ENCODE measurements at regions not wholly inside any gene's neighbourhood (a gene's known extent, or its start where the extent isn't known, plus 50 kb on each side); places are given as distances from the start of the nearest gene placed in this dataset.

DNA sequence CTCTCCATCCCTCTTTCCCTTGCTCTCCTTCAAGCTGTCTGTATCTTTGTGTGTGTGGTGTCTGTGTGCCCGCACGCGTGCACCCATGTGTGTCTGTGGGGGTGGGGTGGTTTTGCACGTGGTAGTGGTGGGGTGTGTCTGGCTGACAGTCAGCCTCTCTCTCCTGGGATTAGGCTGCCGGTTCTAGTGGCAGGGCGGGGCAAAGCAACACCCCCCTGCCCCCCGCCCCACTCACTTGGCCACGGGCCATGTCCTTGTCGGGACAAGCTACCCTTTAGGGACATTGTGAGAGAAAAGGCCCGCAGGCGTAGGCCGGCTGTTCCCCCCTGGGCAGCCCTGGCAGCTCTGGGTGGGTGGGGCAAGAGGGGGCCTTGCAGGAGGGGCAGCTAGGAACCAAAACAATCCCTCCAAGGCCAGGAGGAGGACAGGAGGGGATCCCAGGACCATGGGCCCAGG is 182.6 kb downstream of the ALG10 start:
- ChIA-PET POLR2A (no interaction called here), CTCF (no interaction called here)
- no peak for DNase-seq
- no peaks in the 10 kb centered on the region for H3K4me1 Mint-ChIP-seq (ENCODE audit: low read depth)
- no peaks in the 10 kb centered on the region for H3K27me3 Mint-ChIP-seq
- H3K4me3 Mint-ChIP-seq: no peak overlapping the region
- no peaks in the 10 kb centered on the region for H3K9me3 Mint-ChIP-seq
- intact Hi-C loops (cut with micrococcal nuclease): no loop called here
- no peak overlapping the region for H3K27ac Mint-ChIP-seq
- no peaks in the 10 kb centered on the region for H3K36me3 Mint-ChIP-seq

DNA sequence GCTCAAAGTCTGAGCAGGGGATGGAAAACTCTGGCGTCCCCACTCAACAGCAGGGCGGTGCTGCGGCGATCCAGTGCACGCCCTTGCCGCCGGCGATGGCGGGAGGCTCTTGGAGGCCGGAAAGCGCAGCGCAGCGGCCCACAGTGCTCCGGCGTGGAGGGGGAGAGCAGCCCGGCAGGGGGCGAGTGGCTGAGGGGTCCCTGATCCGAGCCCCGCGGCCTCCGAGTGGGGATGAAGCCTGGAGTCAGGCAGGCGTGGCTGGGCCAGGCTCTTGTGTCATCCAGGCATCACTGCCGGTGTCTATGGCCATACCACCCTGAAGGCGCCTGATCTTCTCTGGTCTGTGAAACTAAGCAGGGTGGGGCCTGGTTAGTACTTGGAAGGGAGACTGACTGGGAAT is 183.1 kb downstream of the ALG10 start:
- intact Hi-C loops (cut with micrococcal nuclease): no loop called here
- no peak overlapping the region for H3K4me3 Mint-ChIP-seq

DNA sequence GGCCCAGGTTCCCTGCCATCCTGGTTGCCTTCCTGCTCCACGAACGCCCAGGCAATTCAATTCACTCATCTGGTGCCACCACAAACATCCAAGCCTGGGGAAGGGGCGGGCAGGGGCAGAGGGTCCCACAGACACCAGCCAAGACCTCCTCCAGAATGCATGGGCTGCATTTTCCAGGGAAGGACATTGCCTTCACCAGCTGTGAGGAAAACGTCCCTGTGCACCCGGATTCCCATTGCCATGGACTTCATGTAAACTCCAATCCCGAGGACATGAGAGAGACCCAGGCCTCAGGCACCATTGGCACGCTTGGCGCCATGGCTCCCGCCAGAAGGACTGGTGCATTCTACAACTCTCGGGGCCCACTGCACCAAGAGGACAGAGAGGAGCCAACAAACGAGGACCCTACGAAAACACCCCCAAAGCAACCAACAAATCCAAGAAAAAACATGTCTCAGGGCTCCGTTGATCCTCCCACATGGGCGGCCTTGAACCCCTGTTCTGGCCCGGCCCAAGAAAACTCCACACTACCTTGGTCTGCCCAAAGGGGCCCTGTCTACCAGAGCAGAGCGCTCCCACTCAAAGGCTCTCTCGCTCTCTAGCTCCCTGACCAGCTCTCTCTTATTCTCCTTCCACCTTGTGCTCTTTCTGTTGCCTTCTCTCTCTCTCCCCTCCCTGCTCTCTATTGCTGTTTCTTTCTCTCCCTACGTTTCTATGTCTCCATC is 183.9 kb downstream of the ALG10 start:
- no peak overlapping the region for H3K27ac Mint-ChIP-seq
- POLR2A ChIA-PET: no interaction called here
- H3K36me3 Mint-ChIP-seq: no peaks in the 10 kb centered on the region
- H3K27me3 Mint-ChIP-seq: no peaks in the 10 kb centered on the region
- intact Hi-C loops (cut with micrococcal nuclease): no loop called here
- H3K9me3 Mint-ChIP-seq: no peaks in the 10 kb centered on the region
- no peak overlapping the region for H3K4me3 Mint-ChIP-seq
- no peak for DNase-seq
- no peaks in the 10 kb centered on the region for H3K4me1 Mint-ChIP-seq (ENCODE audit: low read depth)
- CTCF ChIA-PET: no interaction called here

More for the DNA sequence above, 183.1 kb downstream of the ALG10 start:
- H3K27me3 Mint-ChIP-seq: no peaks in the 10 kb centered on the region
- H3K36me3 Mint-ChIP-seq: no peaks in the 10 kb centered on the region
- DNase-seq: no peak
- POLR2A ChIA-PET: no interaction called here
- no peak overlapping the region for H3K27ac Mint-ChIP-seq
- CTCF ChIA-PET: no interaction called here
- H3K9me3 Mint-ChIP-seq: no peaks in the 10 kb centered on the region
- no peaks in the 10 kb centered on the region for H3K4me1 Mint-ChIP-seq (ENCODE audit: low read depth)

DNA sequence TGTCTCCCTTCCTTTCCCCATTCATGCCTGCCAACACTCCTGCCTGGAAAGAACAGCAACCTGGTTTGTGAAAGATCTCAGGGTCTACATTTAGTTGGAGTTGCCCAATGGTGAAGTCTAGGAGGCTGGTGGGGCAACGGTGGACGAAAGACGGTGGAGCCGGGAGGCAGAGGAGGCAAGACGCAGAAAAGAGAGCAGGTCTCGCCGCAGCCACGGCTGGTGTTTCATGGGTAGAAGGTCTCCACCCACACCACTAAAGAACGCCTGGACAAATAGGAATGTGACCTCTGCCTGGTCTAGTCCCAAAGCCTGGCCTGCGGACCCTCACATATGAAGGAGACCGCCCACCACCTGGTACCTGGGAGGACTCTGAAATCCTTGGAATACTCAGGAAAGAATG is 185.6 kb downstream of the ALG10 start:
- intact Hi-C loops (cut with micrococcal nuclease): no loop called here
- Mint-ChIP-seq H3K27ac (no peak overlapping the region), H3K9me3 (no peaks in the 10 kb centered on the region), H3K4me1 (ENCODE audit: low read depth) (no peaks in the 10 kb centered on the region), H3K27me3 (no peaks in the 10 kb centered on the region), H3K4me3 (no peak overlapping the region), H3K36me3 (no peaks in the 10 kb centered on the region)
- ChIA-PET POLR2A (no interaction called here), CTCF (no interaction called here)
- DNase-seq: no peak

DNA sequence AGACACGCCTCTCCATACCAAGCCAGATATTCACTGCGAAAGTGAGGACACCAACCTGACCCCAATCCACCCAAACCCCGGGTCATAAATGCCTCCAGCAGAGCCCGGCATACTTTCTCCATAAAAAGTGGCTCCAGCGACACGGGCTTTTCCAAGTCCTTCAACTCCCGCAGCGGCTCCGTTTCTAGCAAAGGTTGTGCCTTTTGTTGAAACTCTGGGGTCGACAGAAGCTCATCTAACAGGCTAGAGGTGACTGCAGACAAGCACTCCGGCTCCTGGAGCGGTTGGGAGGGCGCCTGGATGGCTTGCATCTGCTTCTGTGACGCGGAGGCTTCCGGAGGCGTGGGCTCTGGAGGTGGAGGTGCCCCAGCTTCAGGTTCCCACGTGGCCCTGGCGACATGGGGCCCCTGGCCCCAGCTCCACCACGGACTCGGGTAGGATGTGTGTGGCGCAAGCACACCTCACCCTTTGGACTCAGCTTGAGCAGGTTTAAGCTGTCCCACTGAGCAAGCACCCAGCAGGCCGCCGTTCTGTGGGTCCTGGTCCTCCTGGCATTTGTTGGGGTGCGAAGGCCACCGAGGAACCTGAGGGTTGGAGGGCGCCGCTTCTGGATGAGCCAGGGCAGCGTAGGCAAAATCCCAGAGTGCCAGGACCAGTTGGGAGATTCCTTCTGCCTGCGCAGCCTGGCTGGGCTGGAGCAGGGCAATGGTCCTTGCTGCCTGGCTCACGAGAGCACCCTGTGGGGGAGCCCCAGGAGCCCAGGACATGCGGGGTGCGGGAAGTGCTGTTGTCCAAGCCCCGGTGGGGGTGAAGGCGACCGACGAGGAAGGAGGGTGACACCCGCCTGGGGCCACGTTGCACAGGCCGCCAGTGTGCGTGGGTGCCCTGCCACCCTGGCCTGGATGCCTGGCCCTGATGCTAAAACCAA is 186.3 kb downstream of the ALG10 start:
- no peak for DNase-seq
- Mint-ChIP-seq H3K4me1 (ENCODE audit: low read depth) (no peaks in the 10 kb centered on the region), H3K27me3 (no peaks in the 10 kb centered on the region), H3K36me3 (no peaks in the 10 kb centered on the region), H3K4me3 (no peak overlapping the region), H3K27ac (no peak overlapping the region), H3K9me3 (no peaks in the 10 kb centered on the region)
- ChIA-PET CTCF (no interaction called here), POLR2A (no interaction called here)
- intact Hi-C loops (cut with micrococcal nuclease): no loop called here

DNA sequence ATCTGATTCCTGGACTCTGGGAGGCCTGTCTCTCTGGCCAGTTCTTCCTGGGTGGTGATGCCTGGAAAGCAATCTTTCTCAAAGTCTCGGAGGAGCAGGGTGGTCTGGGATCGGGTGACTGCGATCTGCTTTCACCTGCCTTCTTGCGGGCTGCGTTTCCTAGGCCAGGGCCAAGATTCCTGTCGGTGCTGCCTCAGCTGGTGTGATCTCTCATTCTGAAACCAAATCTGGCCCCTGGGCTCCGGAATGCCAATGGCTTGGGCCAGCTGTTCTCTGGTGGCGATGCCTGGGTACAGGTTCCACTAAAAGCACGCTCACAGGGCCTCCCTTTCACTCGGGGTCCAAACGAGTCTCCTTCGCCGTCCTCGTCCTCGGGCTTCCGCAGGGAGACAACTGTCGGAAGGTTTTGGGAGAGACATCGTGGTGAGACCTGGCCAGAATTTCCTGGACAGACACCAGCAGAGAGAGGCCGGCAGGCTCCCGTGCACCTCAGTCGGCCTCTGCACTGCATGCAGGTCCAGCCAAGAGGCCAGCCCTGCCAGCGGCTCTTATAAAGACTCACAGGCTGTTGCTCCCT is 187.1 kb downstream of the ALG10 start:
- CTCF ChIA-PET: no interaction called here
- no peaks in the 10 kb centered on the region for H3K36me3 Mint-ChIP-seq
- H3K27me3 Mint-ChIP-seq: no peaks in the 10 kb centered on the region
- intact Hi-C loops (cut with micrococcal nuclease): no loop called here
- no peak for DNase-seq
- POLR2A ChIA-PET: no interaction called here
- H3K4me3 Mint-ChIP-seq: no peak overlapping the region
- no peaks in the 10 kb centered on the region for H3K9me3 Mint-ChIP-seq
- H3K4me1 Mint-ChIP-seq (ENCODE audit: low read depth): no peaks in the 10 kb centered on the region
- H3K27ac Mint-ChIP-seq: no peak overlapping the region

DNA sequence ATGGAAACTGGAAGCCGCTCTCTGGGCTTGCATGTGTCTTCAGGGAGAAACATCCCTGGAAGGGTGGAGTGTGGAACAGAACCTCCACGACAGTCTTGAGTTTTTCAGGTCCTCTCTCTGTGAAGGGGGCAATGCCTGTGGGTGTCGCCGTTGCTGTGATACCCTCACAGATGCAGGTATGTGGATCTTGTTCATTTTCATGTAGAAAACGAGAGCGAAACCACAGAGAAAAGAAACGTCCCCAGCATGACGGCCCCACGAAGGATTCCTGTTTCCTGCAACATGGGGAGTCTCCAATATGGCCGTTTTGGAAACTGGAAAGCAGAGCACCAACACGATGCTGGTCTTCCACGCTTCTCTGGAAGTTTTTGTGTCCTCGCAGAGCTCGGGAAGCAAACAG is 187.9 kb downstream of the ALG10 start:
- intact Hi-C loops (cut with micrococcal nuclease): no loop called here
- Mint-ChIP-seq H3K4me3 (no peak overlapping the region), H3K27me3 (no peaks in the 10 kb centered on the region), H3K36me3 (no peaks in the 10 kb centered on the region), H3K9me3 (no peaks in the 10 kb centered on the region), H3K4me1 (ENCODE audit: low read depth) (no peaks in the 10 kb centered on the region), H3K27ac (no peak overlapping the region)
- CTCF ChIA-PET: no interaction called here
- POLR2A ChIA-PET: no interaction called here
- no peak for DNase-seq

DNA sequence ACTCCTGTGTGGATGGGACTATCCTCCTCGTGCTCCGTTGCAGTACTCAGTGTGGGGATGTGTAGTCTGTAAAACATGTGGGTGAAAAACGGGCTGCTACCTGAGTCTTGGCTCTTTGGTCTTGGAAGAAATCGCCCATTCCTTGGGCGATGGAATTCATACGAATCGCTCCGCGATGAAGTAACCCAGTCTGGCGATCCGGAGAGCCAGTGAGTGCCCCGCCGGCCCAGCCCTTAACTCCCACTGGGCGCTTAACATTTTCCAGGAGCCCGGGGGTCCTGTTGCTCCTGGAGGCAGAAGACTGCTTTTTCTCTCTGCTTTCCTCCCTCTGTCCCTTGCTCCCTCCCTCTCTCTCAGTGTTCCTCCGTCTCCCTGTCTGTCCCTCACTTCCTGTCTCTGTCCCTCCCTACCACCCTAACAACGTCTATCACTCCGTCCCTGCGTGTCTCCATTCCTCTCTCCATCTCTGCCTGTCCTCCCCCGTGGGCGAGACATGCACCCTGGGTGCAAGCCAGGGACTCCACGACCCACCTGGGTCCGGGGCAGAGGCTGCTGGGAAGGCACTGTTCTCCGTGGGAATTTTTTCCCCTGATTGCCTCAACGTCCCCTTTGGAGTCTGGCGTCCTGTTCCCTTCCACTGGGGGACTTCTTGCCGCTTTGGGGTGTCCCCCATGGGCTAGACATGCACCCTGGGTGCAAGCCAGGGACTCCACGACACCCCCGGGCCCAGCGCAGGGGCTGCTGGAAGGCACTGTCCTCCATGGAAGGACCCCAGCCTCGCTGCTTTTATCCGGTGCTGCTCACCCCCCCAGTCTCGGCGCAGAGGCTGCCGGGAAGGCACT is 188.6 kb downstream of the ALG10 start:
- Mint-ChIP-seq H3K36me3 (no peaks in the 10 kb centered on the region), H3K4me3 (no peak overlapping the region), H3K9me3 (no peaks in the 10 kb centered on the region), H3K4me1 (ENCODE audit: low read depth) (no peaks in the 10 kb centered on the region), H3K27me3 (no peaks in the 10 kb centered on the region), H3K27ac (no peak overlapping the region)
- no peak for DNase-seq
- ChIA-PET POLR2A (no interaction called here), CTCF (no interaction called here)
- intact Hi-C loops (cut with micrococcal nuclease): no loop called here

DNA sequence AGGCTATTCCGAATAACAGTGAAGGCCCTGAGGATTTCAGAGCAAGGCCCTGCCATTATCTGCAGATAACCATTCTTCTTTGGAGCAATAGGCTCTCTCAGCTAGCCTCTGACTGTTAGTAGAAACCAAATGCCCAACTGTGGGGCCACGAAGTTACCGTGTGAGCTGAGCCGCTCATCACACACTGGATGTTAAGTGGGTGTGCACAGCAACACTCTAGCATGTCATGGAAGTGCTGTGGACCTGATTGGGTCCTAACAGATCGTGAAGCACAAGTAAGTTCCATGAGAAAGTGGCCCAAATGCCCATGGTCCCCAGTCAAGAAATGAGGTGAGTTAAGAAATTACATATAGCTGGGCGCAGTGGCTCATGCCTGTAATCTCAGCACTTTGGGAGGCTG is 190.4 kb downstream of the ALG10 start:
- intact Hi-C loops (cut with micrococcal nuclease): no loop called here
- CTCF ChIA-PET: no interaction called here

DNA sequence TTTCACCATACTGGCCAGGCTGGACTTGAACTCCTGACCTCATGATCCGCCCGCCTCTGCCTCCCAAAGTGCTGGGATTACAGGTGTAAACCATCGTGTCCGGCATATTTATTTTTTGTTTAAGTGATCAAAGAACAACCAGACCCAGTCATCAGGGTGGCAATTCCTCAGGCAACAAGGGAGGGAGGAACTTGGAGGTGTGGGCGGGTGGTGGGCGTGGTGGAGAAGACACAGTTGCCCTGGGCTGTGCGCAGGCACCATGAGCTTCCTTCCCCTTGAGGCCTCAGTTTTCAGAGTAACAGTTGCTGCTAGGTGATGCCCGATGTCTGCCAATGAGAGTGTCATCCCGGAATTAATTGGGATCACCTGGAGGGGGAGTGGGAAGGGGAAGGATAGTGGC is 191.7 kb downstream of the ALG10 start:
- Mint-ChIP-seq H3K9me3 (no peaks in the 10 kb centered on the region), H3K36me3 (no peaks in the 10 kb centered on the region), H3K4me3 (no peak overlapping the region), H3K4me1 (ENCODE audit: low read depth) (peaks cover 2% of the 10 kb centered on the region), H3K27me3 (peaks cover 2% of the 10 kb centered on the region), H3K27ac (no peak overlapping the region)
- CTCF ChIA-PET: no interaction called here
- DNase-seq: no peak
- POLR2A ChIA-PET: no interaction called here
- intact Hi-C loops (cut with micrococcal nuclease): no loop called here

More for the DNA sequence above, 190.4 kb downstream of the ALG10 start:
- no peak overlapping the region for H3K27ac Mint-ChIP-seq
- H3K4me3 Mint-ChIP-seq: no peak overlapping the region
- no peak for DNase-seq
- no peaks in the 10 kb centered on the region for H3K36me3 Mint-ChIP-seq
- POLR2A ChIA-PET: no interaction called here
- H3K27me3 Mint-ChIP-seq: no peaks in the 10 kb centered on the region
- no peaks in the 10 kb centered on the region for H3K9me3 Mint-ChIP-seq
- H3K4me1 Mint-ChIP-seq (ENCODE audit: low read depth): no peaks in the 10 kb centered on the region

DNA sequence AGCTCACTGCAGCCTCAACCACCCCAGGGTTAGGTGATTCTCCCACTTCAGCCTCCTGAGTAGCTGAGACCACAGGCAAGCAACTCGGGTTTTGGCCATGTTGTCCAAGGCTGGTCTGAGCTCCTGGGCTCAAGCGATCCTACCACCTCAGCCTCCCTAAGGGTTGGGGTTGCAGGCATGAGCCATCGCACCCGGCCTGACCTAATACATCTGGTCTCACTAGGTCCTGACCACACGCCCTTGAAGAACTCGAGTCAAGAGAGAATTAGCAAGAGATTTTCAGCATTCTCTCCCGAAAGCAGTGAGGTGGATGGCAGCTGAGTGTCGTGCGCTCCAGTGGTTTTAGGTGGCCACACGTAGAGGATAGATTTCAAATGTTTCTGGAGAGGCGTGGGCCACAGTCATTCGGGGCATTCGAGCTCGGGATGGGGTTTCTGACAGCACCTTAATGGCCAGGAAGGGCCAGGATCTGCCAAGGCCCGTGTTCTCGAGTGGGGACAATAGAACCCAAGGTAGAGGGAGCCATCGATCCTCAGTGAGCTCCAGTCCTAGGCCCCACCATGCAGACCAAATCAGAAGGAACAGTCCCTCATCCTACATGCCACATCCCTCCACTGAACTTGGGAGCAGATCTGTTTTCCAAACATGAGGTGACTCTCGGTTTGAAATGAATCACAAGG is 193.1 kb downstream of the ALG10 start:
- POLR2A ChIA-PET: no interaction called here
- DNase-seq: no peak
- intact Hi-C loops (cut with micrococcal nuclease): no loop called here
- peaks cover 2% of the 10 kb centered on the region for H3K4me1 Mint-ChIP-seq (ENCODE audit: low read depth)
- peaks cover 2% of the 10 kb centered on the region for H3K27me3 Mint-ChIP-seq
- H3K4me3 Mint-ChIP-seq: no peak overlapping the region
- no peaks in the 10 kb centered on the region for H3K9me3 Mint-ChIP-seq
- CTCF ChIA-PET: interaction anchor here (0.6 kb wide), 1 partner anchor 65 kb away, joined by 3 read pairs; no protein-coding TSS in a partner anchor
- no peaks in the 10 kb centered on the region for H3K36me3 Mint-ChIP-seq
- H3K27ac Mint-ChIP-seq: no peak overlapping the region

DNA sequence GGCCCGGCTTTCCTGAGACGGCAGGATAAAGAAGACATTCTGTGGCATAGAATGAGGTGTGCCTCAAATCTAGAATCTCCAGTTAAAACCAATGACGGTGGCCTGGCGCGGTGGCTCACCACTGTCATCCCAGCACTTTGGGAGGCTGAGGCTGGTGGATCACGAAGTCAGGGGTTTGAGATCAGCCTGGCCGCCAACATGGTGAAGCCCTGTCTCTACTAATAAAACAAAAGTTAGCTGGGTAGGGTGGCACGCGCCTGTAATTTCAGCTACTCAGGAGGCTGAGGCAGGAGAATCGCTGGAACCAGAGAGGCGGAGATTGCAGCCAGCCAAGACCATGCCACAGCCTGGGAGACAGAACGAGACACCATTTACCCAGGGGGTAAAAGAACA is 193.6 kb downstream of the ALG10 start:
- no peak overlapping the region for H3K4me3 Mint-ChIP-seq
- peaks cover 2% of the 10 kb centered on the region for H3K4me1 Mint-ChIP-seq (ENCODE audit: low read depth)
- intact Hi-C loops (cut with micrococcal nuclease): no loop called here

More for the DNA sequence above, 193.6 kb downstream of the ALG10 start:
- no peak overlapping the region for H3K27ac Mint-ChIP-seq
- H3K36me3 Mint-ChIP-seq: no peaks in the 10 kb centered on the region
- ChIA-PET POLR2A (no interaction called here), CTCF (interaction anchor here (1.0 kb wide), 1 partner anchor 62 kb away, joined by 3 read pairs; no protein-coding TSS in a partner anchor)
- H3K9me3 Mint-ChIP-seq: no peaks in the 10 kb centered on the region
- peaks cover 2% of the 10 kb centered on the region for H3K27me3 Mint-ChIP-seq
- DNase-seq: no peak

All from activated CD4-positive, alpha-beta memory T cell treated with anti-CD3 and anti-CD28 coated beads for 36 hours (primary cell).